GM12875 (cell line): ENCODE measurements at regions not wholly inside any gene's neighbourhood (a gene's known extent, or its start where the extent isn't known, plus 50 kb on each side); places are given as distances from the start of the nearest gene placed in this dataset.

Experiments used
- H3K4me3 ChIP-seq: one replicate; pipeline ENCODE4 v1.5.1; 2011; ENCODE audit warnings: low read depth, low read length, control low read depth
- TF ChIP-seq, protein P1 (sequence below): IDR thresholded peaks from 2 replicates; pipeline ENCODE4 v1.5.1; 2011; ENCODE audit warnings: low read depth, mild to moderate bottlenecking, control low read depth, inconsistent platforms, low read length, moderate library complexity, borderline replicate concordance; ENCODE audit not compliant: insufficient read depth

DNA sequence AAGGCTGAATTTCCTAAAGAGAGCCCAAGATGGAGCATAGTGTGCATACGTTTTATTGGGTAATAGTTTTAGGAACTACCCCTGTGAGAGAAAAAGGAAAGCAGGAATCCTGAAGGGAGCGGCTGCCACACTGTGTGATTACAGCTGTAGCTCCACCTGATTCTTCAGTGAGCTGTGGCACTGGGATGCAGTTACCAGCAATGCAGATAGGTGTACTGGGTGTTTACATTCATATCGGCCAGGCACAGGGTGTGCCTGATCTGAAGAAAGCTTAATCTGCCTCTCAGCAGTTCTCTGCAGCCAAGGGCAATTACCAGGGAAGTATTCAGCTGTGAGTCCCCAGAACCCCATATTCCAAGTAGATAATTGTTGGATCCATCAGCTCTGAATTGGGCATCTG, 1541.8 kb downstream of the EFNB2 start:
- TF ChIP-seq, protein P1, sequence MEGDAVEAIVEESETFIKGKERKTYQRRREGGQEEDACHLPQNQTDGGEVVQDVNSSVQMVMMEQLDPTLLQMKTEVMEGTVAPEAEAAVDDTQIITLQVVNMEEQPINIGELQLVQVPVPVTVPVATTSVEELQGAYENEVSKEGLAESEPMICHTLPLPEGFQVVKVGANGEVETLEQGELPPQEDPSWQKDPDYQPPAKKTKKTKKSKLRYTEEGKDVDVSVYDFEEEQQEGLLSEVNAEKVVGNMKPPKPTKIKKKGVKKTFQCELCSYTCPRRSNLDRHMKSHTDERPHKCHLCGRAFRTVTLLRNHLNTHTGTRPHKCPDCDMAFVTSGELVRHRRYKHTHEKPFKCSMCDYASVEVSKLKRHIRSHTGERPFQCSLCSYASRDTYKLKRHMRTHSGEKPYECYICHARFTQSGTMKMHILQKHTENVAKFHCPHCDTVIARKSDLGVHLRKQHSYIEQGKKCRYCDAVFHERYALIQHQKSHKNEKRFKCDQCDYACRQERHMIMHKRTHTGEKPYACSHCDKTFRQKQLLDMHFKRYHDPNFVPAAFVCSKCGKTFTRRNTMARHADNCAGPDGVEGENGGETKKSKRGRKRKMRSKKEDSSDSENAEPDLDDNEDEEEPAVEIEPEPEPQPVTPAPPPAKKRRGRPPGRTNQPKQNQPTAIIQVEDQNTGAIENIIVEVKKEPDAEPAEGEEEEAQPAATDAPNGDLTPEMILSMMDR, result no peak
- no peak overlapping the region for H3K4me3 ChIP-seq

DNA sequence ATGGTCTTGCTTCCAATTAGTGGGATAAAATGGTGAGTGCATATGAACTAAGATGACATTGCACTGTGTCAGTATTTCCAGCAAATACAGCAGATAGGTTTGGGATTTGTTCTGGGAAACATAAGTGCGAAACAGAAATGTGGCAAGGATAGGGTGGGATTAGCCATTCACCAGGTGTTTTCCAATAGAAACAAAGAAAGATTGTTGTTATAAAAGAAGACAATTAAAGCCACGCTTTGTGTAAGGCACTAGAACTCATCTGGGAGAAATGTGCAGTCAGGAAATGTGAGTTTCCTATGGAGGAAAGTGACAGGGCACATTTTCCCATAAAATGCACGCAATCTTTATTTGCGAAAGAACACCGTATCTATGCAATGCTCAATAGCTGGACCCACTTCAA, 1547.8 kb downstream of the EFNB2 start:
- TF ChIP-seq, protein P1, result no peak
- no peak overlapping the region for H3K4me3 ChIP-seq

DNA sequence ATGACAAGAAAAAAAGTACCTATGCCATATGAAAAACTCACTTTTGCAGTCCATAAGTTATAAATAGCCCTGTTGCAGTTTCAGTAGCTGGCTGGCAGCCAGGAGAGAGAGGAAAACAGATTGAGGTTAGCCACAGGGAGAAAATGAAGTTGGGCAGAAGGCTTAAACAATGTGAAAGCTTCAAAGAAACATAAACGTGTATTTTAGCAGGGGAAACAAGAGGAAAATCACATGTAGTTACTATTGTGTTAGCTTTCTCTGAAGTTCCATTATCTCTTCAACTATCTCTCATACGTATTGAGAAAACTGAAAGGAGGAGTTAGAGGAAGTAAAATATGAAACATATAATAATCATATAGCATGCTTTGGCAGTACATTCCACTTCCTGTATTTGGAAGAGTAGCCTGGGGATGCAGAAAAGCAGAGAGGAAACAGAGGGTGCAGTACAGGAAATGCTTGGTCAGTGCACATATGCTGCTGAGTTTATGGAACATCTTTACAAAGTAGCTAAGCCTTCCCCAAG, 1551.1 kb downstream of the EFNB2 start:
- H3K4me3 ChIP-seq, result no peak overlapping the region
- TF ChIP-seq, protein P1, result no peak

DNA sequence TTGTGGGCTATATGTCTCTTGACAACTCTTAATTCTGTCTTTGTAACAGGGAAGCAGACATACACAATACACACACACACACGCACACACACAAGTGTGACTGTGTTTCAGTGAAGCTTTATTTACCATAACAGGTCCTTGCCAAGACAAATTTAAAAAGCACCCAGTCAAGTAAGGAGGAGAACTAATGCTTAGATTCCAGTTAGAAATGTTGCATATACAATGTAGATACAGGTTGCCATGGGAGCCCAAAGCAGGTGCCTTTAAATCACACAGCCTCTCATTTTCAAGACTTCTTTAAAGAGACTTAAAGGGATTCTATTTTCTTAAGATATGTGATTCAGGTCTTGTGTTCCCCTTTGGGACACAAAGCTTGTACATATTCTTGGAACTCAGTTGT, 1551.9 kb downstream of the EFNB2 start:
- H3K4me3 ChIP-seq, result no peak overlapping the region
- TF ChIP-seq, protein P1, result no peak

DNA sequence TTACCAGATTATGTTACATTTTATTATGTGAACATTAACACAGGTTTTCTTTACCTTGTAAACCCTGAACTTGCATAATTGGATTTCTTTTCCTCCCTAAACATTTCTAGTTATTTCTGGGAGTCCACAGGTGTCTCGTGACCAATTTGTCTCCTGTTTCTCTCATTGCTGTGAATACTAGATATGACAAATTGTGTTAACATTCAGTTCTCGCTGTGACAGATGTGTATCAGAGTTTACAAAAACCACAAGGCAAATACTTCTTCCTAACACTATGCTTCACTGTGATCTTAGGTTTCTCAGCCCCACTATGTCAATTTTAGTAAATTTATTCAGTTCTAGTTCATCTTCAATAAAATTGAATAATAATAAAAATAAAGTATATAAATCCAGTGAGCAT, 1554.9 kb downstream of the EFNB2 start:
- H3K4me3 ChIP-seq, result no peak overlapping the region
- TF ChIP-seq, protein P1, result no peak

DNA sequence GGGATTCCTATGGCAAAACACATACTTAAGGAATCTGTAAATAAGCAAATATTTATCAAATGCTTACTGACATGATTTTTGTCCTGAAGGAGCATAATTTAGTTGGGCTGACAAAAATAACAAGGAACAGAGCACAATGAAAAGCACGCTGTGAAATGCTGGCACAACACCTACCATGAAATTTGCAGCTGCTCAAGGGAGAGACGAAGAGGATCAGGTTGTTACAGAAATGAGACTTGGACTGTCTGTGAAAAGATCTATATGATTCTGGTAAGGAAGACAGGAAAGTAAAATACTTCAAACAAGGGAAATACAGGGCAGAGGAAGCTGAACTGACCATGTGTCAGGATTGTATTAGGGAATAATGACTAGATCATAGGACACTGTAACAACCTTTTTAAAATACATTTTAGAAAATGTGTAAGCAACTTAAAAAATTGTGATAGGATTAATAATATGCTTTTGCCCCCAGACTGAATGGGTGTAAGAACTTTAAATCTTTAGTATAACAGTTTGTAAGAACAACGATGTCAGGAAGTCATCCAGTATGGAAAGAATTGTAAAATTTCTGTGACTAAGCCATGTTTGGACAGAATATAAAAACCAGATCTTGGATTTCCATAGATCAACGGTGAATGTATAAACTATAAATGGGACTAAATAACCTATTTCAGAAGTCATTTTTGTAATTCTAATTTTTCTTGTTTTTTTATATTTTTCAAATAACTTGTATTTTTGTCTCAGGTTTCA, 1556.0 kb downstream of the EFNB2 start:
- TF ChIP-seq, protein P1, result no peak
- H3K4me3 ChIP-seq, result no peak overlapping the region

DNA sequence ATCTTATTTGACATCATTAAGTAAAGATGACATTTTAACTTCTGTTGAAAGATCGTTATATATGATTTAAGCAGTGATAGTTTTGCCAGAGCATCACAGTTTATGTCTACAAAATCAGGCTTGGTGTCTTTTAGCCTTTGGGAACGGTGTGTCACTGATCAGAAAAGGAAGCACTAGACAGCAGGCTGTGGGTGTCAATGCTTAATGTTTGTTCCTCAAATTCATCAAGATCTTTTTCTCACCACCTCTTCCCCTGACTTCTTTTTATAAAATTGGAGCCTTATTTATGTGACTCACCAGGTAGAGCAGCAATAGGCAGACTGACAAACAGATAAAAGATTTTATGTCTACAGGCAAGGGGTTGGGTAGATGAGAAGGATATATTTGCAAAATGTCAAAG, 1558.5 kb downstream of the EFNB2 start:
- H3K4me3 ChIP-seq, result no peak overlapping the region
- TF ChIP-seq, protein P1, result no peak
